Effector CD8-positive, alpha-beta T cell (primary cell): ENCODE measurements at regions not wholly inside any gene's neighbourhood (a gene's known extent, or its start where the extent isn't known, plus 50 kb on each side); places are given as distances from the start of the nearest gene placed in this dataset.
"Not testable (repeated sequence)": the region's sequence is repeated elsewhere in the genome, so short reads cannot be mapped to it uniquely, and the experiment has no call there.

ENCODE experiments used
- DNase-seq: peaks from one replicate; lab custom pipeline; 2025; lab: John Stamatoyannopoulos, UW

- DNase-seq, result no peak
These were observed 149.2 kb upstream of the JUN start for GRCh38 chr1:58932859-58933598.

- DNase-seq, result no peak
These were observed 149.7 kb upstream of the JUN start for GRCh38 chr1:58933599-58933926.

GRCh38 chr1:58934706-58935105 is 150.9 kb upstream of the JUN start:
- DNase-seq, result no peak

- DNase-seq, result no peak
These were observed 153.1 kb upstream of the JUN start for GRCh38 chr1:58936973-58937372.

- DNase-seq, result no peak
These were observed 155.3 kb upstream of the JUN start for GRCh38 chr1:58939146-58939545.

- DNase-seq, result no peak
These were observed 156.0 kb upstream of the JUN start for GRCh38 chr1:58939666-58940370.

GRCh38 chr1:58941471-58942289 is 157.8 kb upstream of the JUN start:
- no peak for DNase-seq

GRCh38 chr1:58942759-58943191 is 158.9 kb upstream of the JUN start:
- DNase-seq, result no peak

GRCh38 chr1:58943776-58944175 is 159.9 kb upstream of the JUN start:
- DNase-seq, result no peak

GRCh38 chr1:58944439-58944838 is 160.6 kb upstream of the JUN start:
- DNase-seq, result no peak

- no peak for DNase-seq
These were observed 162.5 kb upstream of the JUN start for GRCh38 chr1:58946390-58946789.

- DNase-seq, result no peak
These were observed 164.8 kb upstream of the JUN start for GRCh38 chr1:58948671-58949070.

- DNase-seq, result no peak
These were observed 165.8 kb upstream of the JUN start for GRCh38 chr1:58949551-58950220.

GRCh38 chr1:58950897-58951296 is 167.1 kb upstream of the JUN start:
- no peak for DNase-seq

GRCh38 chr1:58953951-58954350 is 170.1 kb upstream of the JUN start:
- not testable (repeated sequence) for DNase-seq

- not testable (repeated sequence) for DNase-seq
These were observed 179.4 kb upstream of the JUN start for GRCh38 chr1:58963287-58963686.

GRCh38 chr1:58964428-58964827 is 180.6 kb upstream of the JUN start:
- DNase-seq, result no peak

- no peak for DNase-seq
These were observed 181.0 kb upstream of the JUN start for GRCh38 chr1:58964880-58965279.

- DNase-seq, result no peak
These were observed 182.5 kb upstream of the JUN start for GRCh38 chr1:58966103-58966916.

- DNase-seq, result no peak
These were observed 183.3 kb upstream of the JUN start for GRCh38 chr1:58966917-58967740.
